HG03139 (cell line): ENCODE measurements at regions not wholly inside any gene's neighbourhood (a gene's known extent, or its start where the extent isn't known, plus 50 kb on each side); places are given as distances from the start of the nearest gene placed in this dataset.
"Not testable (repeated sequence)": the region's sequence is repeated elsewhere in the genome, so short reads cannot be mapped to it uniquely, and the experiment has no call there.

Experiments used
- ATAC-seq: cut with Tn5 transposase; IDR thresholded peaks from one replicate; pipeline ENCODE4 v1.9.1; 2021; ENCODE audit not compliant: unreplicated experiment

GRCh38 chr7:125279961-125280360 lies 350.3 kb upstream of the POT1 start:
- ATAC-seq: no peak

- no peak for ATAC-seq
Observed at GRCh38 chr7:125278318-125278717, 348.7 kb upstream of the POT1 start.

- not testable (repeated sequence) for ATAC-seq
Observed at GRCh38 chr7:125274742-125275141, 345.1 kb upstream of the POT1 start.

- ATAC-seq: not testable (repeated sequence)
Observed at GRCh38 chr7:125264174-125264856, 334.7 kb upstream of the POT1 start.

GRCh38 chr7:125258876-125259417 lies 329.3 kb upstream of the POT1 start:
- not testable (repeated sequence) for ATAC-seq

- ATAC-seq: no peak
Observed at GRCh38 chr7:125257617-125258016, 328.0 kb upstream of the POT1 start.

GRCh38 chr7:125256446-125256845 lies 326.8 kb upstream of the POT1 start:
- ATAC-seq: no peak

- no peak for ATAC-seq
Observed at GRCh38 chr7:125255810-125256209, 326.2 kb upstream of the POT1 start.

- no peak for ATAC-seq
Observed at GRCh38 chr7:125254566-125254965, 324.9 kb upstream of the POT1 start.

- no peak for ATAC-seq
Observed at GRCh38 chr7:125253452-125254190, 324.0 kb upstream of the POT1 start.

- ATAC-seq: no peak
Observed at GRCh38 chr7:125247514-125248098, 318.0 kb upstream of the POT1 start.

- ATAC-seq: no peak
Observed at GRCh38 chr7:125246706-125247105, 317.1 kb upstream of the POT1 start.

- no peak for ATAC-seq
Observed at GRCh38 chr7:125241548-125241947, 311.9 kb upstream of the POT1 start.

- ATAC-seq: no peak
Observed at GRCh38 chr7:125222596-125222995, 293.0 kb upstream of the POT1 start.

GRCh38 chr7:125218076-125218475 lies 288.5 kb upstream of the POT1 start:
- ATAC-seq: no peak

- no peak for ATAC-seq
Observed at GRCh38 chr7:125201002-125201401, 271.4 kb upstream of the POT1 start.

GRCh38 chr7:125197731-125198393 lies 268.2 kb upstream of the POT1 start:
- ATAC-seq: no peak

GRCh38 chr7:125195156-125195555 lies 265.5 kb upstream of the POT1 start:
- ATAC-seq: no peak

GRCh38 chr7:125193263-125193662 lies 263.6 kb upstream of the POT1 start:
- no peak for ATAC-seq

- ATAC-seq: no peak
Observed at GRCh38 chr7:125184801-125185200, 255.2 kb upstream of the POT1 start.

- not testable (repeated sequence) for ATAC-seq
Observed at GRCh38 chr7:125181569-125182267, 252.1 kb upstream of the POT1 start.
